NT2/D1 (cell line): ENCODE measurements at regions not wholly inside any gene's neighbourhood (a gene's known extent, or its start where the extent isn't known, plus 50 kb on each side); places are given as distances from the start of the nearest gene placed in this dataset.

Experiments
- DNase-seq: peaks from one replicate; pipeline ENCODE4 v3.0.0-alpha.2; 2011; ENCODE audit warnings: low read depth, low spot score
- H3K27me3 ChIP-seq: 2 replicates; pipeline ENCODE4 v1.6.0; 2011; ENCODE audit warnings: mild to moderate bottlenecking; ENCODE audit not compliant: insufficient read length, insufficient read depth
- H3K36me3 ChIP-seq: 2 replicates; pipeline ENCODE4 v1.6.1; 2011; ENCODE audit warnings: mild to moderate bottlenecking, low read length, mixed read lengths; ENCODE audit not compliant: insufficient read depth, insufficient read length
- H3K4me1 ChIP-seq: 2 replicates; pipeline ENCODE4 v1.5.1; 2011; ENCODE audit not compliant: insufficient read depth, insufficient read length
- H3K4me3 ChIP-seq: 2 replicates; pipeline ENCODE4 v1.5.1; 2011; ENCODE audit warnings: low read depth; ENCODE audit not compliant: insufficient read length
- H3K9ac ChIP-seq: 2 replicates; pipeline ENCODE4 v1.6.0; 2011; ENCODE audit warnings: low read depth; ENCODE audit not compliant: insufficient read length
- H3K9me3 ChIP-seq: 2 replicates; pipeline ENCODE4 v1.5.1; 2011; ENCODE audit warnings: mild to moderate bottlenecking, low read length; ENCODE audit not compliant: insufficient read depth
- SUZ12 ChIP-seq: IDR thresholded peaks from 2 replicates; pipeline ENCODE4 v1.6.1; 2011; ENCODE audit not compliant: insufficient read length, insufficient read depth; ENCODE audit errors: extremely low read depth
- YY1 ChIP-seq: IDR thresholded peaks from 2 replicates; pipeline ENCODE4 v1.6.1; 2011; ENCODE audit not compliant: insufficient read length, insufficient read depth
- ZNF274 ChIP-seq: IDR thresholded peaks from 2 replicates; pipeline ENCODE4 v1.6.1; 2011; ENCODE audit warnings: mild to moderate bottlenecking, low read depth, low read length

DNA sequence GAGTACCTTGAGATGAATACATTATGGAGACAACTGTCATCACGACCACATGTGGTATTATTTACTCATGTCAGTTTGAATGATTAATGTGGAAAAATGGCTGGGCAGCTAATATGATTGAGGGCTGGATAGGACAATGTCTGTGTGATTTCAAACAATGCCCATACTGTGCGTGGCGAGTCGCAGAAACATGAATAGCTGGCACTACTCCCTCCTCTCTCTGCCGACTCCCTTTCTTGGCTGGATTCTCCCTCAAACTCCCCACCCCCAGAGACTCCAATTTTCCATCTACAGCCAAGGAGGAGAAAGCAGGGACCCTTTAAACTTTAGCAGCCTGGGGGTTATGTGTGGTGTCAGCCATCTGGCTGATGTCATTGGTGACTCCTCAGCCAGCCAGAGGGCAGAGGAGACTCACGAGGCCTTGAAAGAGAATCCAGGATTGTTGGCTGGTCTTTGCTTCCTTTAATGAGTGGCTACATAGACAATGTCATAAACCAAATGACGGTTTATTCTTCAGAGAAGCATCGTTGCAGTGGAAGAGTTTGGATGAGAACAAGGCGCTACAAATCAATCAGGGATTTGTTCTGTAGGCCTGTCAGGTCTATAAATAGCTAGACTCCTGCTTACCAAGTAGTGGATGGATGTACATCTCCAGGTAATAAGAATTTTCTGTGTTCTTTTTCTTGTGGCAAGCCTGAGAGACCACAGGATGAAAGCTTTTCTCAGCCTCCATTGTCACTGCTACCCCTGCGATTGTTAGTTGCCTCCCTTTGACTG lies 165.6 kb downstream of the DLEU7 start:
- no peak overlapping the region for H3K9ac ChIP-seq
- H3K9me3 ChIP-seq = no peaks in the 10 kb centered on the region; the same call in 1 of the 2 replicates
- no peak overlapping the region for H3K4me3 ChIP-seq
- H3K36me3 ChIP-seq = no peaks in the 10 kb centered on the region
- no peak for TF ChIP-seq SUZ12
- TF ChIP-seq YY1 = no peak
- no peak for TF ChIP-seq ZNF274
- DNase-seq = no peak
- H3K4me1 ChIP-seq = no peaks in the 10 kb centered on the region
- H3K27me3 ChIP-seq = no peaks in the 10 kb centered on the region

GRCh38 chr13:50678464-50679162 lies 164.9 kb downstream of the DLEU7 start:
- H3K36me3 ChIP-seq = no peaks in the 10 kb centered on the region
- H3K27me3 ChIP-seq = no peaks in the 10 kb centered on the region
- no peak overlapping the region for H3K9ac ChIP-seq
- TF ChIP-seq YY1 = no peak
- no peak for TF ChIP-seq ZNF274
- no peak for TF ChIP-seq SUZ12
- no peak overlapping the region for H3K4me3 ChIP-seq
- H3K4me1 ChIP-seq = no peaks in the 10 kb centered on the region
- no peak for DNase-seq
- no peaks in the 10 kb centered on the region; the same call in 1 of the 2 replicates for H3K9me3 ChIP-seq

DNA sequence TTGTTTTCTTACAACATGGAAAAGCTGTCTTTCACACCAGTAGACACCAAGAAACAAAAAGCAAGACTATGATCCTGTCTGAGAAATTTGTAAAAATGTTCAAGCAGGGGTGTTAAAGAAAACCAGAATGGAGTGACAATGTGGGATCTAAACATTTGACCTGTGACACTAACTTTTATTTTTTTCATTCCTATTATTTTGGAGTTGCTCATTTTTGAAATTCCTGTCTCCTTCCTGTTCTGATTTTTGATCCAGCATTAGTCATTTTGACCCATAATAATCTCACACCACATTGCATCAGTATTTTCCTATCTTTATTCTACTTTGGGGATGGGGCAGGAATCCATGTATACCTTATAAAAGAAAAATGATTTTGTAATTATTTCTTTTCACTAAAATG lies 164.2 kb downstream of the DLEU7 start:
- no peaks in the 10 kb centered on the region for H3K4me1 ChIP-seq
- no peak for TF ChIP-seq ZNF274
- no peak for TF ChIP-seq SUZ12
- TF ChIP-seq YY1 = no peak
- DNase-seq = no peak
- no peaks in the 10 kb centered on the region for H3K36me3 ChIP-seq
- no peaks in the 10 kb centered on the region; the same call in 1 of the 2 replicates for H3K9me3 ChIP-seq
- H3K27me3 ChIP-seq = no peaks in the 10 kb centered on the region
- H3K4me3 ChIP-seq = no peak overlapping the region
- no peak overlapping the region for H3K9ac ChIP-seq

- Histone ChIP-seq H3K4me3 (no peak overlapping the region), H3K27me3 (no peaks in the 10 kb centered on the region), H3K9me3 (no peaks in the 10 kb centered on the region; the same call in 1 of the 2 replicates), H3K9ac (no peak overlapping the region), H3K4me1 (no peaks in the 10 kb centered on the region), H3K36me3 (no peaks in the 10 kb centered on the region)
- no peak for TF ChIP-seq YY1
- TF ChIP-seq SUZ12 = no peak
- no peak for TF ChIP-seq ZNF274
- DNase-seq = no peak
Observed at GRCh38 chr13:50682002-50682401, 161.5 kb downstream of the DLEU7 start.

- Histone ChIP-seq H3K9me3 (no peaks in the 10 kb centered on the region; the same call in 1 of the 2 replicates), H3K27me3 (no peaks in the 10 kb centered on the region), H3K4me3 (no peak overlapping the region), H3K9ac (no peak overlapping the region), H3K36me3 (no peaks in the 10 kb centered on the region), H3K4me1 (no peaks in the 10 kb centered on the region)
- TF ChIP-seq ZNF274 (no peak), SUZ12 (no peak), YY1 (no peak)
- no peak for DNase-seq
Observed at GRCh38 chr13:50682966-50683365, 160.5 kb downstream of the DLEU7 start.

DNA sequence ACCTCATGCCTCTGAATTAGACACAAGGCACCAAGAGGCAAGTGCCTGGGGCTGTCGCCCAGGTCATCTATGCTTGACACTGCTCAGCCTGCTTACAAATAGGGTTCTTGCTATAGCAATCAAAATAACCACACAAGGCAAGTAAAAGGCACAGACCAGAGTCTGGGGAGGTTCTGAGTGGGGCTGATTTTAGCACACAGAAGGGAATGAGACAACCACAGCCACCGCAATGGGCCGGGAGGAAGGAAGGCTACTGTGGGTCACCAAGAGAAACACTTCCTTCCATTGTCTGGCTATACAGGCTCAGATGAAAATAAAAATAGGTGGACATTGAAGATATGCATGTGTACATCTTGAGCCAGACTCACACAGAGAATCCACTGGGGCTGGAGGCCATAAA lies 159.1 kb downstream of the DLEU7 start:
- Histone ChIP-seq H3K4me1 (no peaks in the 10 kb centered on the region), H3K36me3 (no peaks in the 10 kb centered on the region), H3K4me3 (no peak overlapping the region), H3K27me3 (no peaks in the 10 kb centered on the region), H3K9me3 (no peaks in the 10 kb centered on the region; the same call in 1 of the 2 replicates), H3K9ac (no peak overlapping the region)
- TF ChIP-seq ZNF274 (no peak), YY1 (no peak), SUZ12 (no peak)
- no peak for DNase-seq

DNA sequence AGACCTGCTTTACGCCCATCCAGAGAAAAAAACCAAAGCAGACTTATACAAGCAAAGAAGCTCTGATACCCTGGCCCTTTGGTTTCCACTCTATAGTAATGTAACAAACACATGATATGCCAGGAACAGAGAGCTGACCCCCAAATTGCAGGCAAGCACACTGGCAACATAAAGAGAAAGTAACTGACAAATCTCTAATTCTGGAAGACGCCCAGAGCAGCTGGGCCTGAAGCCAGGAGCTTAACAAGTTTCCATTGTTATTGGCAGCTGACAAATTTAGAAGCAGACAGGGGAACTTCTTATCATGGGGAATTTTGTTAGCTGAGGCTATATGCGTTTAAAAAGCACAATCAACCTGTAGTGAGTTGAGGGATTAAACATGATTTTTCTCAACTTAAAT lies 158.0 kb downstream of the DLEU7 start:
- no peak for DNase-seq
- TF ChIP-seq YY1 = no peak
- TF ChIP-seq ZNF274 = no peak
- no peak for TF ChIP-seq SUZ12
- Histone ChIP-seq H3K27me3 (no peaks in the 10 kb centered on the region), H3K9ac (no peak overlapping the region), H3K4me3 (no peak overlapping the region), H3K36me3 (no peaks in the 10 kb centered on the region), H3K9me3 (no peaks in the 10 kb centered on the region; the same call in 1 of the 2 replicates), H3K4me1 (no peaks in the 10 kb centered on the region)
